ENCODE measurements at regions not wholly inside any gene's neighbourhood (a gene's known extent, or its start where the extent isn't known, plus 50 kb on each side); places are given as distances from the start of the nearest gene placed in this dataset.

DNA sequence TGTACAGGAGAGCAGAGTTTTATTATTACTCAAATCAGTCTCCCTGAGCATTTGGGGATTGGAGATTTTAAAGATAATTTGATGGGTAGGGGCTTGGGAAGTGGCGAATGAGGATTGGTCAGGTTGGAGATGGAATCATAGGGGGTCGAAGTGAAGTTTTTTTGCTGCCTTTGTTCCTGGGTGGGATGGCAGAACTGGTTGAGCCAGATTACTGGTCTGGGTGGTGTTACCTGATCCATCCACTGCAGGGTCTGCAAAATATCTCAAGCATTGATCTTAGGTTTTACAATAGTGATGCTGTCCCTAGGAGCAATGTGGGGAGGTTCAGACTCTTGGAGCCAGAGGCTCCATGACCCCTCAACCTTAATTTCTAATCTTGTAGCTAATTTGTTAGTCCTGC lies 108.8 kb downstream of the BACH1 start:
- TF ChIP-seq FOS (IDR thresholded peaks at IDR 0.05; ENCODE audit: low read depth, low read length) (no peak), RFX5 (IDR thresholded peaks at IDR 0.05; ENCODE audit: low read depth, low read length) (no peak), CTCF (conservative IDR thresholded peaks at IDR 0.05; ENCODE audit: low read depth, low read length) (no peak), MXI1 (IDR thresholded peaks at IDR 0.05; ENCODE audit: borderline replicate concordance, low read depth, low read length) (no peak), POLR2A (IDR thresholded peaks at IDR 0.05; ENCODE audit: low read depth, low read length) (no peak), RCOR1 (IDR thresholded peaks at IDR 0.05; ENCODE audit: insufficient replicate concordance, low read length) (no peak), CHD1 (IDR thresholded peaks at IDR 0.05; ENCODE audit: low read depth, low read length) (no peak), BHLHE40 (IDR thresholded peaks at IDR 0.05; ENCODE audit: low read depth, low read length) (no peak), RAD21 (IDR thresholded peaks at IDR 0.05; ENCODE audit: low read length) (no peak), USF2 (IDR thresholded peaks at IDR 0.05; ENCODE audit: low read depth, low read length) (no peak), NFE2L2 (IDR thresholded peaks at IDR 0.05; ENCODE audit: low read depth, low read length) (no peak)
